Panc1 (cell line): ENCODE measurements at regions not wholly inside any gene's neighbourhood (a gene's known extent, or its start where the extent isn't known, plus 50 kb on each side); places are given as distances from the start of the nearest gene placed in this dataset.

ENCODE experiments used
- ATAC-seq: fragments of 200-7000 bp; cut with Tn5 transposase; 2 replicates; pipeline ENCODE4 v1.9.1; 2020; ENCODE audit warnings: mild to moderate bottlenecking, moderate library complexity
- BruUV-seq: library from RNA; stranded (reverse); fragments of 400-500 nt; replicated peaks from 2 replicates; lab custom pipeline; 2021; lab: Mats Ljungman, UMichigan
- CTCF ChIA-PET: fragments of 300-600 bp; sonication (Branson Sonifier 250); formaldehyde crosslinking; loops from one replicate; lab custom pipeline; 2022; ENCODE audit warnings: antibody characterized with exemption; lab: Charles Lee
- POLR2A ChIA-PET: fragments of 300-600 bp; sonication (Branson Sonifier 250); formaldehyde crosslinking; loops from one replicate; lab custom pipeline; 2022; ENCODE audit warnings: antibody characterized with exemption; lab: Charles Lee
- DNase-seq: peaks from one replicate; pipeline ENCODE4 v3.0.0-alpha.2; 2010; ENCODE audit warnings: low read depth, low spot score
- H3K27ac ChIP-seq: 2 replicates; pipeline ENCODE4 v1.5.1; 2011; ENCODE audit warnings: mild to moderate bottlenecking, low read length, inconsistent platforms
- H3K27me3 ChIP-seq: fragments of 200-500 bp; sonication (Bioruptor generic); 2 replicates; pipeline ENCODE4 v1.6.0; 2014; ENCODE audit warnings: low read length, inconsistent platforms; ENCODE audit not compliant: control insufficient read depth, insufficient read depth
- H3K36me3 ChIP-seq: fragments of 200-500 bp; sonication (Bioruptor generic); 2 replicates; pipeline ENCODE4 v1.5.1; 2014; ENCODE audit warnings: inconsistent platforms, mild to moderate bottlenecking, low read length, moderate library complexity; ENCODE audit not compliant: control insufficient read depth, insufficient read depth
- H3K4me1 ChIP-seq: 2 replicates; pipeline ENCODE4 v1.5.1; 2011; ENCODE audit warnings: inconsistent platforms, mild to moderate bottlenecking, low read length, moderate library complexity; ENCODE audit not compliant: control insufficient read depth, insufficient read depth
- H3K4me3 ChIP-seq, 2 experiments: 2 replicates each; pipeline ENCODE4 v1.5.1; 2011 to 2012; ENCODE audit warnings: low read depth in 2 of 2, low read length in 2 of 2, mild to moderate bottlenecking in 2 of 2, inconsistent platforms in 1 of 2, moderate library complexity in 1 of 2
- H3K9me3 ChIP-seq: fragments of 200-500 bp; sonication (Bioruptor generic); 2 replicates; pipeline ENCODE4 v1.5.1; 2014; ENCODE audit warnings: low read depth, mild to moderate bottlenecking, inconsistent platforms, low read length, moderate library complexity; ENCODE audit not compliant: control insufficient read depth, insufficient read depth
- CTCF ChIP-seq: fragments of 450-650 bp; IDR thresholded peaks from 2 replicates; pipeline ENCODE4 v1.5.1; 2017; ENCODE audit warnings: mild to moderate bottlenecking
- POLR2AphosphoS5 ChIP-seq: IDR thresholded peaks from 2 replicates; pipeline ENCODE4 v1.6.1; 2012; ENCODE audit warnings: mild to moderate bottlenecking, low read depth, low read length, moderate library complexity
- REST ChIP-seq, 2 experiments: IDR thresholded peaks; 2 replicates each; pipeline ENCODE4 v1.6.1; 2011 to 2012; ENCODE audit warnings: low read depth in 2 of 2, control low read depth in 1 of 2, low read length in 1 of 2, mild to moderate bottlenecking in 1 of 2, moderate library complexity in 1 of 2; ENCODE audit not compliant: insufficient read depth in 1 of 2
- SIN3A ChIP-seq: IDR thresholded peaks from 2 replicates; pipeline ENCODE4 v1.6.1; 2012; ENCODE audit warnings: low read depth, mild to moderate bottlenecking, low read length, moderate library complexity, borderline replicate concordance; ENCODE audit not compliant: insufficient read depth
- TCF7L2 ChIP-seq: IDR thresholded peaks from 2 replicates; pipeline ENCODE4 v1.6.1; 2011; ENCODE audit warnings: mild to moderate bottlenecking, low read depth, low read length, inconsistent platforms
- in situ Hi-C: cut with HindIII; loops from 2 replicates; pipeline ENCODE4 v1.10.0; 2016; ENCODE audit warnings: low sequenced_read_pairs, low pct_unique_long_range_greater_than_20kb
- intact Hi-C: fragments of 100-400 bp; cut with micrococcal nuclease; formaldehyde crosslinking; loops from one replicate; pipeline ENCODE4 v1.10.0; 2022; ENCODE audit not compliant: unreplicated experiment

- no peak overlapping the region for H3K27ac ChIP-seq
- H3K27me3 ChIP-seq, result no peaks in the 10 kb centered on the region
- no TSS peak for BruUV-seq
- DNase-seq, result no peak
- H3K36me3 ChIP-seq, result no peaks in the 10 kb centered on the region
- ATAC-seq, result no peak
- H3K9me3 ChIP-seq, result no peaks in the 10 kb centered on the region
- ChIA-PET CTCF (no interaction called here), POLR2A (no interaction called here)
- in situ Hi-C loops (no loop called here), intact Hi-C loops (no loop called here)
- no peaks in the 10 kb centered on the region for H3K4me1 ChIP-seq
- H3K4me3 ChIP-seq, result no peak overlapping the region
- no peak for TF ChIP-seq POLR2AphosphoS5
Observed at GRCh38 chr4:60812811-60813210, 387.3 kb upstream of the ADGRL3 start.

- Histone ChIP-seq H3K4me1 (no peaks in the 10 kb centered on the region), H3K36me3 (no peaks in the 10 kb centered on the region), H3K27ac (no peak overlapping the region), H3K9me3 (no peaks in the 10 kb centered on the region), H3K27me3 (no peaks in the 10 kb centered on the region), H3K4me3 (no peak overlapping the region)
- POLR2A ChIA-PET, result no interaction called here
- TF ChIP-seq TCF7L2 (no peak), CTCF (no peak), SIN3A (no peak), POLR2AphosphoS5 (no peak), REST (IDR thresholded peaks at IDR 0.05; ENCODE audit: insufficient read depth in 1 of 2, low read depth in 2 of 2, low read length in 1 of 2) (no peak)
- ATAC-seq (no peak), DNase-seq (no peak)
- in situ Hi-C loops, result no loop called here
- intact Hi-C loops, result no loop called here
- BruUV-seq, result no TSS peak
- CTCF ChIA-PET, result no interaction called here
Observed at GRCh38 chr4:60814549-60814948, 385.6 kb upstream of the ADGRL3 start.

GRCh38 chr4:60817609-60818008 lies 382.5 kb upstream of the ADGRL3 start:
- DNase-seq, result no peak
- no peaks in the 10 kb centered on the region for H3K27me3 ChIP-seq
- no peak overlapping the region for H3K4me3 ChIP-seq
- intact Hi-C loops (no loop called here), in situ Hi-C loops (no loop called here)
- ATAC-seq, result no peak
- BruUV-seq, result no TSS peak
- ChIA-PET CTCF (no interaction called here), POLR2A (no interaction called here)
- H3K4me1 ChIP-seq, result no peaks in the 10 kb centered on the region
- no peak for TF ChIP-seq REST (IDR thresholded peaks at IDR 0.05; ENCODE audit: insufficient read depth in 1 of 2, low read depth in 2 of 2, low read length in 1 of 2)
- no peak for TF ChIP-seq TCF7L2
- no peak for TF ChIP-seq POLR2AphosphoS5
- no peak for TF ChIP-seq SIN3A
- no peak for TF ChIP-seq CTCF
- H3K9me3 ChIP-seq, result no peaks in the 10 kb centered on the region
- H3K36me3 ChIP-seq, result no peaks in the 10 kb centered on the region
- no peak overlapping the region for H3K27ac ChIP-seq
